ENCODE measurements at regions not wholly inside any gene's neighbourhood (a gene's known extent, or its start where the extent isn't known, plus 50 kb on each side); places are given as distances from the start of the nearest gene placed in this dataset.
"Not testable (repeated sequence)": the region's sequence is repeated elsewhere in the genome, so short reads cannot be mapped to it uniquely, and the experiment has no call there.

DNA sequence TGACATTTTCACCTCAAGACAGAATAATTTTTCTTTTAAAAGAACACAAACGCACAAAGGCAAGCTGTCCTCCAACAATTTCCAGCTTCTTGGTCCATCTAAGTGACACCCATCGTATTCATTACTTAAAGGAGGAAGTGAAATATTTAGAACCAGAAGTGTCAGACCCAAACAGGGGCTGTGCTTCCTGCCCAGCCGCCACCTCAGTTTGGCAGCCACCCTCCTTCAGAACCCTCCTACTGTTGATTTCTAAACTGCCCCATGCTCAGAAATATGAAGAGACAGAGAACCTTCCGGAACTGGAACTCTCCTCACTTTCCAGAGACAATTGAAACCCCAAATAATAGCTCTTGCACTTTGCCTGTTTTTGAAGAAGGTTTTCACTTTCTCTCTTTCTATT lies 734.8 kb upstream of the SALL3 start:
- DNase-seq (ENCODE audit: low read depth in 2 of 2, low spot score in 1 of 2) = no peak

DNA sequence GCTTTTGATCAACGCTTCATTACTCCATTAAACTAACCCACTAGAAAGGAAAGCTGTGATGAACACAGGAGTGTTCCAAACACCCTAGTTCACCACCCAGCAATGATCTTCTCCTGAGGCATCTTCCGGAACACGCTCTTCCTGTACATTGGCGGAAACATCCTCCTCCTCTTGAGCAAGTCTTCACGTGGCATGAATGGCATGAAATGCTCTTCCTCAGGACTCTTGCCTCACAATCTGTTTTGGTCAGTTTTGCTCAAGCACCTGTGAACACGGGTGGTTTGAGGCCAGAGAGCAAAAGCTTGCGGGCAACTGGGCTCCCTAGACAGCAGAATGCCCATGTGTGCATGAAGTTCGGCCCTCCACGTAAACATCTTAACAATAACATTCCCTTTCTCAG lies 734.2 kb upstream of the SALL3 start:
- no peak for DNase-seq (ENCODE audit: low read depth in 2 of 2, low spot score in 1 of 2)

DNA sequence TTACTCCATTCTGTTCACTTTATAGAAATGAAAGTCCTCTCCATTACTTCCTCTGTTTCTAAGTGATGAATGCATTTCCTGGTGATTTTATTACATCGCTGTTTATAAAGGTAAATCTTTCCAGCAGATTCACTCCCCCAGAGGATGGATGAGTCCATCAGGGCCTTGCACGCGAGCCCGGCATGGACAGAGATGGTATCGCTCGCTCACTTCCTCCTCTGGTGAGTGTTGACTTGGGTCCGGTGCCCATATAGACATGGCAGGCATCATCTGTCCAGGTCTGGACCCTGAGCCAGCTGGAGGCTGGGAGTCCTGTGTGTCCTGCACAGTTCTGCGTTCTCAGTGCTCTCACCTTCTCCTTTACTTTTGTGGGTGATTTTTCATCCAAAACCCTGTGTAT lies 733.6 kb upstream of the SALL3 start:
- DNase-seq (ENCODE audit: low read depth in 2 of 2, low spot score in 1 of 2) = no peak

DNA sequence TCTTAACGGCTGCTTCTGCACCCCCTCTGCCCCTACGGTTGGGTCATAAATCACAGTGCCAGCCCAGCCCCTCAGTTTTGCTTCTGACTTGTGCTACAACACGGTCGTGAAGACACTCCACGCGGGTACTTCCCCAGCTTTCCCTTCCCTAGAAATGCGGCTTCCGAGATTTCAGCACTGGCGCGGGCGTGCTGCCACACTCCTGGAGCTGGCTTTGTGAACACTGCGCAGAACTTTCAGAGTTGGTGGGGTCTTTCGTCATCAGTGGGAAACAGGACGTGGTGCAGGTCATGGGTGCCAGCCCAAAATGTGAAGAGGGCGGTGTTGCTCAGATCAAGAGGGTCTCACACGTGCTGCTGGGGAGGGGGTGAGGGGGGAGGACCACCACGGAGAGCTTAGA lies 733.0 kb upstream of the SALL3 start:
- no peak for DNase-seq (ENCODE audit: low read depth in 2 of 2, low spot score in 1 of 2)

DNA sequence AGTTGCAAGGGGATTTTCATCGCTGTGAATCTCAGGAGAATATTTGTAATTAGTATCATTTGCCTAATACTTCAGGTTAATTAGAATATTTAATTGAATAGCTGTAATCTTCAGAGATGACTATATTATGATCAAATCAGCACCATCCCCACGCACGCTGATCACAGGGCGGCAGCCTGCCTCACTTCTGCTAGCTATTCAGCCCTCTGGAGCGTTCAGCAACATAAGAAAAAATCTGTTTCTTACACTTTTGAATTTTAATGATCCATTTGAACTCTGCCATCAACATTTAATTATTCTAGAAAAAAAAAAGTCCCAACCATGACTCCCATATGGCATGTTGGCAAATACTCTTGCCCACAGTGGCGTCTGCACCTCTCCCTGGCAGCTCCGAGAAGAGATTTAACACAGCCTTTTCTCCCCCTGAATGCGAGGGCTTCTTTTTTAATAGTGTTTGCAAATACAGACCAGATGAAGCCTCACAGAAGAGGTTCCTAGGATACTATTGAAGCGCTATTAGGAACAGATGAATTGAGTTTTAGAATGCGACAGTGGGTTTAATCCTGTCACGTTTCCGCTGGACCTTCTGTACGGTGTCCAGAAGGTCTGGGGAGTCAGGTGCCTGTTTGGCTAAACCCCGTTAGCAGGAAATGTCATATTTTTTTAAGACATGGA lies 731.9 kb upstream of the SALL3 start:
- DNase-seq (ENCODE audit: low read depth in 2 of 2, low spot score in 1 of 2) = no peak

DNA sequence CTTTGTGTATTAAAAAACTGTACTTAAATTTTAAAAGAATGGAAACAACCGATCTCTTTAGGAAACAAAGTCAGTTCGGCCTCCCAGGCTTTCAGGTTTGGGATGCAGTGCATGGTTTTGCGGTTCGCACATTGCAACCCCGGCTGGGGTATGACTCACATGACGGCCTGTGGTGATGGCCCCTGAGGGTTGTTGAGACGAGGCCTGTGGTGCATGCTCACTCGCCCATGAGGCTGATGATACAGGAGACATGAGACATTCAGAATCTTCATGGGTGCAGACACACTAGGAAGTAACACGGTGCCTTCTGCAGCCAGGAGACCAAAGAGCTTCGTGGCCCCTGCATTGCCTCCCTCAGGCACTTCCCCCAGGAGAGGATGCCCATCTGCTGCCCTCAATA lies 724.6 kb upstream of the SALL3 start:
- no peak for DNase-seq (ENCODE audit: low read depth in 2 of 2, low spot score in 1 of 2)

DNA sequence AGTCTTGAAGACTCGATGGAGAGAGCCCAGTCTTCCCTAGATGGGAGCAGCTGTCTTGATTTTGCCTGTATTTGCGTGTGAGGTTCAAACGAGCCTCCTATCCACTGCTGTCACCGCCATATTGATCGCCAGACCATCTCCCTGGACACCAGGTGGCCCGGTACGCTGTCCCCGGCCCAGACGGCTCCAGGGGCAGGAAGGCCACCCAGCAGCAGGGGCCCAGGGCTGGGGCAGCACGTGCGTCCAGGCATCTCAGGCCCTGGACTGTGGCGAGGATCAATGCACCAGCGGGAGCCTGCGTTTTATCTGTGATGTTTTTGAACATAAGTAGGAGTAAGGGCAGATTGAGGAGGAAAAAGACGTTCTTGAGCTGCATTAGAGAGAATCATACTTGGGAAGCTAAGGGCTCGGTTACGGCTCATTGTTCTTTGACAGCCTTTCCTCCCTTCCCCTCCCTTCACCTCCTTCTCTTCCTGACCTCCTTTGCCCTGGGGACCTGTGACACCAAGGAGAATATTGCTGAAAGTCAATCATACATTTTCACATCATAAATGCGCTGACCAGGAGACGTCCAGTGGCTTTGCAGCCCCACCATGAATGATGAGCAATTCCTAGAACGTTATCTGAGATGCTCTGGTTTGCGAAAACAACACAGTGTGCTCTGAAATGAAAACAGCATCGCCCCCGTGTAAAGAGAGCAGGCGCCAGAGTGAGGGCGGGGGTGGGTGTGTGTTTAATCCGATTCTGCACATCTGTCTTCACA lies 711.2 kb upstream of the SALL3 start:
- DNase-seq (ENCODE audit: low read depth in 2 of 2, low spot score in 1 of 2) = no peak

- no peak for DNase-seq (ENCODE audit: low read depth in 2 of 2, low spot score in 1 of 2)
Measured at GRCh38 chr18:78271790-78272189, 707.8 kb upstream of the SALL3 start.

DNA sequence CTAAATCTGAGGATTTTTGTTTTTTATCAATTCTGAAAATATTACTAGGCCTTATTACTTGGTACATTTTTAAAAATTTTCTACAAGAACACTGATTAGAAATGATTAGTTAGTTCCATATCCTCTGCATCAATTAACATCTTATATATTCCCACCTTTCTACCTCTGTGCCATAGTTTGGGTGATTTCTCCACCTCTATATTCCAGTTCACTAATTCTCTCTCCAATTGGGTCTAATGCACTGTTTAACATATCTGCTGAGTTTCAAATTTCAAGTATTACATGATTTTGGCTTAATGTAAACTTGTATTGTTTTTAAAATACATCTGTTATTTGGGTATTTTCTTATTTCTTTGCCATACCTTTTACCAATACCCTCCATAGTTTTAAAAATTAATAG lies 705.7 kb upstream of the SALL3 start:
- DNase-seq (ENCODE audit: low read depth in 2 of 2, low spot score in 1 of 2) = no peak

DNA sequence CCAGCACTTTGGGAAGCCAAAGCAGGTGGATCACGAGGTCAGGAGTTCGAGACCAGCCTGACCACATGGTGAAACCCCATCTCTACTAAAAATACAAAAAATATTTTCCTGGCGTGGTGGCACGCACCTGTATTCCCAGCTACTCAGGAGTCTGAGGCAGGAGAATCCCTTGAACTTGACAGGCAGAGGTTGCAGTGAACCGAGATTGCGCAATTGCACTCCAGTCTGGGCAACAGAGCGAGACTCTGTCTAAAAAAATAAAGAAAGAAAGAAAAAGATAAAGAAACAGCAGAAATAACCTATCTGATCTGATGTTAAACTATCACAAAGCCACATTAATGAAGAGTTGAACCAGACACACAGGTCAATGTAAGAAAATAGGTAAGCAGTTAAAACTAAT lies 696.2 kb upstream of the SALL3 start:
- not testable (repeated sequence) for DNase-seq (ENCODE audit: low read depth in 2 of 2, low spot score in 1 of 2)

GRCh38 chr18:78292618-78293380 lies 686.8 kb upstream of the SALL3 start:
- no peak for DNase-seq (ENCODE audit: low read depth in 2 of 2, low spot score in 1 of 2)

- DNase-seq (ENCODE audit: low read depth in 2 of 2, low spot score in 1 of 2) = no peak
Measured at GRCh38 chr18:78293540-78293939, 686.1 kb upstream of the SALL3 start.

GRCh38 chr18:78293940-78294541 lies 685.6 kb upstream of the SALL3 start:
- no peak for DNase-seq (ENCODE audit: low read depth in 2 of 2, low spot score in 1 of 2)

GRCh38 chr18:78295262-78295661 lies 684.4 kb upstream of the SALL3 start:
- DNase-seq (ENCODE audit: low read depth in 2 of 2, low spot score in 1 of 2) = no peak

- DNase-seq (ENCODE audit: low read depth in 2 of 2, low spot score in 1 of 2) = no peak
Measured at GRCh38 chr18:78296166-78296565, 683.5 kb upstream of the SALL3 start.

- no peak for DNase-seq (ENCODE audit: low read depth in 2 of 2, low spot score in 1 of 2)
Measured at GRCh38 chr18:78297048-78297447, 682.6 kb upstream of the SALL3 start.

DNA sequence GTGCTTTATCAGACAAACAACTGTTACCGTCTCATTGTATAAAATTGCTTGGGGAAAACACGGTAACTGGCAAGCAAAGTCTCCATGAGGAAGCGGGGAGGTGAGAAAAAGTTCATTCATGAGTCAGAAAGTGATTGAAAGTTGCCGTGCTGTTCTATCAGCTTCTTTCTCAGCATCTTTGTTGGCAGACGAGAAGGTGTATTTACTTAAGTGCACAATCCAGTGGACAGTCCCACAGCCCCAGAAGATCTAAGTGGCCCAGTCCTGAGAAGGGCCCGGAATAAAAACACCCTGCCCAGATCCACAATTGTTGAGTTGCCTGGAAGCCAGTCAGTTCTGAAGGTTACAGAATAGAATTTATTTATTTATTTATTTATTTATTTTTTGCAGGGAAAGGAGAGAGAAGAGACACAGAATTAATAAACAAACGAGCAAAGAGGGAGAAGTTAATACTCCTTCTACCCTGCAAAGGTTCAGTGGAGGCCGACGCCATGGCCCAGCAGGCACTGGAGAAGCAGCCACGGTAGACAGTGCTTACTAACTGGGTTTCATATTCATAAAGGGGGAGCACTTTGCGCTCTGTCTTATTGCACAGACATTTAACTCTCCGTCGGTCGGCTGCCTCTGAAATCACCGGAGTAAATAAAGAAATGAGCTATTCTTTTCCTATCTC lies 676.0 kb upstream of the SALL3 start:
- DNase-seq (ENCODE audit: low read depth in 2 of 2, low spot score in 1 of 2) = no peak

DNA sequence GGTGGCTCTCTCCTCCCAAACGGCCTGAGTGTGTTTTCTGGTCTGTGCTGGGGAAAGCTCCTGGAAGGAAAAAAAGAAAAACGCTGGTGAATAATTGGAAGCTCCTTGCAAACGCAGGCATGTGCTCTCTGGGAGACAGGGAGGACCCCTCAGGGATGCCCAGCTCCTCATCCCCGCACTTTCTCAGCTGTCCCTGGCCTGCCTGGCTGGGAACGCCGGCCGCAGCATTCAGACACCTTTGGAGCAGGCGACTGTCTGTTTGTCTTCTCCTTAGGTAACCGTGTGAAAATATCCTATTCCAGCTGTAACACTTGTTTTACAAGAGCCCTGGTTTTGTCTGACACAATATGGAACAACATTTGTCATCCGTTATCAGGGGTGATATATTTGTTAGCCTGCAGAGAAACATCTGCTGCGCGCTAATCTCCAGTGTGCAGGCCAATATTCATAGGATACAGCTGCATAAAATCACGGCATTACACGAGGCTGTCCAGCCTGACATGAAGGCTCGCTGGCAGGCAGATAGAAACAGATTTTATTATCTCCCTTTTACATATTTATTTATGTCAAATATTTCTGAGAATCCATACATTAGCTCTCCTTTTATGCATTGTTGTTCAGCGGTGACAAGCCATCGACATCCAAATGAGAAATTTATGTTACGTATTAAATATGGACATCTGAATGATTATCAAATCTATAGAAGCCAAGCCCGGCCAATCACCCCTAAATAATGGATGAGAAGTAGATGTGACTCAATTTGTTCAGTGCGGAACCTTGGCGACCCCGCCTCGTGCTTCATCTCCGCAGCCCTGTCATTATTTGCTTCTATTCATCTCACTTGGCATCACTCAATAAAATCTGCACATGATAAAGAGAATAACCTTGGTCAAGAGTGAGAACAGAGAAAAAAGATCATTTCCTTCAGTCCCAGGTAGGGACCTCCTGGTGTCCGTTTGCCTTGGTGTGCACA lies 675.1 kb upstream of the SALL3 start:
- DNase-seq (ENCODE audit: low read depth in 2 of 2, low spot score in 1 of 2) = no peak

- no peak for DNase-seq (ENCODE audit: low read depth in 2 of 2, low spot score in 1 of 2)
Measured at GRCh38 chr18:78305789-78306188, 673.8 kb upstream of the SALL3 start.

DNA sequence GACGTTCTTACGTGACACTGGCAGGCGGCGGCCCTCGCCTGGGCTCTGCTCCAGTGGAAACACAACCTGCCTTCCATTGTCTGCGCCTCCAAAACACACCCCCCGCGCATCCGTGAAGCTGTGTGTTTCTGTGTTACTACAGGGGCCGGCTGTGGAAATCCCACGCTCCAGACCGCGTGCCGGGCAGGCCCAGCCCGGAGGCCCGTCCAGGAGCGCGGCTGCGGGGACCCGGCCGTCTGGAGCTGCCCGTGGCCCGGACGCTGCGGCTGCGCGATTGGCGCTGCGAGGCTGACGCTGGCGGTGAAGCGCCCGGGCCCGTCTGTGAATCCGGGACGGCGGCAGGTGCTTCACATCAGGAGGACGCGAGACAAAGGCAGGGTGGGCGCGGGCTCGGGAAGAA lies 670.3 kb upstream of the SALL3 start:
- no peak for DNase-seq (ENCODE audit: low read depth in 2 of 2, low spot score in 1 of 2)

All from stimulated activated CD8-positive, alpha-beta memory T cell treated with anti-CD3 and anti-CD28 coated beads, Interleukin-4, amount 100 ng/mL, for 1 hour (primary cell).